ENCODE measurements at regions not wholly inside any gene's neighbourhood (a gene's known extent, or its start where the extent isn't known, plus 50 kb on each side); places are given as distances from the start of the nearest gene placed in this dataset.

DNA sequence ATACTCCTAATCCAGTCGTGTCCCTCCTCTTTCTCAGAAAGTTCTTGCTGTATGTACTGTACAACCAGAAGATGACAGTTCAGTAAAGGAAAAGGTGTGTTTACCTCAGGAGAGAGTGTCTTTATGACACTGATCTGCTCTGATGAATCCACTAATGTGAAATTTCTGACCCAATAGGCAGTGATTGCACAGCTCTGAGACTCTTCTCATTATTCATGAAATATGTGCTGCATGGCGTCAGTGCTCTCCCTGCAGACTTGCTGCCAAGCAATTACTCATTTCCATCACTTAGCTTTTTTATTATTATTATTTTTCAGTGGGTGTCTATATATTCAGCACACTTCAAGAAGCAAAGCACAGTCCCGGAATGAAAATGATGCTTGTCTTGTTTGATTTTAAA lies 389.0 kb downstream of the RASEF start:
- no peak for DNase-seq

GRCh38 chr9:82675102-82675501 lies 387.8 kb downstream of the RASEF start:
- no peak for DNase-seq

DNA sequence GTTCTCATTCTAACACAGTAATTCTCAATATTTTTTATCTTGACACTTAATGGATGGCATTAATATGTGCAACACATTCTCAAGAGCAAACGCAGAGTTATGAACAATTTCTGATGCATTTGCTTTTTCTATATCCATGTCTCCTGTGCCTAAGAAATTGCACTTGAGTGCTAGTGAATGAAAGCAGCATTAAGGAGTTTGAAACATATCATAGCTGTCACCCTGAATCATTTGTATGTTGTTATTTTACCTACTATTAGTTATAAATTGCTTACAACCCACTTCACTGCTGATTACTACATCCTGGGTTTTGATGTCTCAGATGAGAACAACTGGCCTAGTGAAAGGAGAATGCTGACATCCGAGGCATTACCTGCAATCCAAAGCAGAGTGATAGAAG lies 387.3 kb downstream of the RASEF start:
- no peak for DNase-seq

DNA sequence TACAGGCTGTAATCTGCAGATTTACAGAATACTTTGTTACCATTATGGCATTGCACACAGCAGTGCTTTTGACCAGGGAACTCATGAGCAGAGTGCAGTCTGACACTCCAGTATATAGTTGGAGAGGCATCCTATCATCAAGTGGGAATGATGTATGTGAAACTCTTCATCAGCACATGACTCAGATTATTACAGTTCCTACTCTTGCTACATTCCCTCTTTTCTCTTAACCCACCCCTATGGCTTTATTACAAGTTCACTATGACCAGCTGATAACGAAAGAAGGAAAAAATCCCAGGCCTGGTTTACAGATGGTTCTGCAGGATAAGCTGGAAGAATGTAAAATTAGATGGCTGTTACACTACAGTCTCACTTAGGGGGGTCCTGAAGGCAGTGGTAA lies 385.9 kb downstream of the RASEF start:
- DNase-seq, result no peak

- no peak for DNase-seq
Measured at GRCh38 chr9:82679472-82679871, 383.5 kb downstream of the RASEF start.

- no peak for DNase-seq
Measured at GRCh38 chr9:82680179-82680935, 382.6 kb downstream of the RASEF start.

- DNase-seq, result no peak
Measured at GRCh38 chr9:82681809-82682208, 381.1 kb downstream of the RASEF start.

- no peak for DNase-seq
Measured at GRCh38 chr9:82682431-82682830, 380.5 kb downstream of the RASEF start.

- DNase-seq, result no peak
Measured at GRCh38 chr9:82695704-82696103, 367.2 kb downstream of the RASEF start.

DNA sequence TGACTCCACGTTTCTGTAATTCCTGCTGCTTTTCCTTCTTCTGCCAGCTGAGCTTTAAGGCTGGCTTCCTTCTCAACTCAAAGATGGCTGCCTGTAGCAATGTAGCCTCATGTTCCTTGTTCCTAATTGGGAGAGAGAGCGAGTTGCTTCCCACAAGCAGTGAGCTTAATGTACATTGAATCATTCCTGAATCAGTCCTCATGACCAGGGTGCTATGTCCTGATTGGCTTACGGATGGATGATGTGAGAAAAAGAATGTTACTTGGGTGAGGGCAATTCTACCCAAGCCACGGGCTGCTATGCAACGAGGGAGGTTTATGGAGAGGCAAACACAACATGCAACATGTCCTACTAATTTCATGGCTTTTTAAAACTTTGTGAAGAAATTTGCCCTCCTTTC lies 356.2 kb downstream of the RASEF start:
- no peak for DNase-seq

- no peak for DNase-seq
Measured at GRCh38 chr9:82716821-82717220, 346.1 kb downstream of the RASEF start.

- no peak for DNase-seq
Measured at GRCh38 chr9:82720515-82720914, 342.4 kb downstream of the RASEF start.

DNA sequence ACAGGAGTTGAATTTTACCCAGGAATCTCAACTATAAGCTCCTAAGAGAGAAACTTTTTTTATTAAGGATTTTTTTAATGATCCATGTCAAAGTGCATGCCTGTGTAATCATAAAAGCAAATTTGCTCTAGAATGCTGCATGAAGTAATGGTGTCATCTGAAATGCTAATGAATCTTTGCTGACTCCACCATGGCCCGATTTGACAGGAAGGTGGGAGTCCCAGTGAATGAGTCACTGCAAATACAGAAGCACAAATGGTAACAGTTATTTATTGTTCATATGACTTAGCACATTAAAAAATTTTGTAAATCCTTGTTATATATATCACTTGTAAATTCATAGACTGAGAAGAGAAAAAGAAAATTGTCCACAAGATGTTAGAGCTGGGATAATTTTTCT lies 341.3 kb downstream of the RASEF start:
- DNase-seq, result no peak

DNA sequence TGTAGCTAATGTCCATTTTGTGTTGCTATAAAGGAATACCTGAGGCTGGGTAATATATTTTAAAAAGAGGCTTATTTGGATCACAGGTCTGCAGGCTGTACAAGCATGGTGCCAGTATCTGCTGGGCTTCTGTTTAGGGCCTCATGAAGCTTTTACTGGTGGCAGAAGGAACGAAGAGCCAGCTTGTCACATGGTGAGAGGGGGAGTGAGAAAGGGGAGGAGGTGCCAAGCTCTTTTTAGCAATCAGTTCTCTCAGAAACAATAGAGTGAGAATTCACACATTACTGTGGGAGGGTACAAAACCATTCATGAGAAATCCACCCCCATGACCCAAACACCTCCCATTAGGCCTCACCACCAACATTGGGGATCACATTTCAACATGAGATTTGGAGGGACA lies 340.9 kb downstream of the RASEF start:
- no peak for DNase-seq

- DNase-seq, result no peak
Measured at GRCh38 chr9:82722561-82722960, 340.4 kb downstream of the RASEF start.

GRCh38 chr9:82726424-82727276 lies 336.3 kb downstream of the RASEF start:
- DNase-seq, result no peak

- DNase-seq, result no peak
Measured at GRCh38 chr9:82729141-82729540, 333.8 kb downstream of the RASEF start.

DNA sequence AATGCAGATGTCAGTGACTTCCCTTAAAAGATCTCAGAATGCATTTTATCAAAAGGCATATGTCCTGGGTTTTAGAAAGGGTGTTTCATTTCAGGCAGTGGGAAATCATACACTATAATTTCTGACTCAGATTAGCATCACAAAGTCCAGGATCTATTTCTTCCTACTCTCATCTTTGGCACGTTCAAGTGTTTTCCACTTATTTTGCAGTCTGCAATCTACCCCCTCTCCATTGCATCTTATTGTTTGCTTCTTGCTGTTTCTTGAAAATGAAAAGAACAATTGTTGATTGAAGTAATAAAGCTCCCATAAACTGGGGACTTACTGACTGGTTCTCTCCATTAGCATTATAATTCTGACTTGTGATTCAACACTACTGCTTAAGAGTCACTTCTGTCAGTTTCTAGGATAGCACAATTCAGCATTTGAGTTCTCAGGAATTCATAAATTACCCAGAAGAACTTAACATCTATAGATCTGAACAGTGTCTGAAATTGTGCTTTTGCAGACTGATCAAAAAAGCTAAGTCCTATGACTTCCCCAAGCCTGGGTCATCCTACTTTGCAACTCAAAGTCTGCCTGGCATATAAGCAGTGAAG lies 332.9 kb downstream of the RASEF start:
- no peak for DNase-seq

DNA sequence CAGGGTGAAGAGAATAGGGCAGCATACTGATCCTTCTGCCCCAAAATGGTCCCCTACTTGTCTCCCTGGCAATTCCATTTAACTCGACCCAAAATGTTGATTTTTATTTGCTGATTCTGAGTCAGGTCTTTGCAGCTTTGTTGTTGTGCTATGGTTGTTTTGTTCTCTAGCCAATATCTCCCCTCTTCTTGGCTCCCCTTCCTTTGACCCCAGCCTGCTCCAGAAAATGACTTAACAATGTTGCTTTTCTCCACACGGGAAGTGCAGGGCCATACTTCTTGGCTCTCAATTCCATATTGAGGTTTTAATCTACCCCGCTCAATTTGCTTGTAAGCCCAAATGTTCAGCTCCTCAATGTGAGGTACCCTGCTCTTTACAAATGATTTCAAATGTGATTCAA lies 330.0 kb downstream of the RASEF start:
- peak; percentile 47 for DNase-seq

GRCh38 chr9:82736126-82736525 lies 326.8 kb downstream of the RASEF start:
- DNase-seq, result no peak

DNA sequence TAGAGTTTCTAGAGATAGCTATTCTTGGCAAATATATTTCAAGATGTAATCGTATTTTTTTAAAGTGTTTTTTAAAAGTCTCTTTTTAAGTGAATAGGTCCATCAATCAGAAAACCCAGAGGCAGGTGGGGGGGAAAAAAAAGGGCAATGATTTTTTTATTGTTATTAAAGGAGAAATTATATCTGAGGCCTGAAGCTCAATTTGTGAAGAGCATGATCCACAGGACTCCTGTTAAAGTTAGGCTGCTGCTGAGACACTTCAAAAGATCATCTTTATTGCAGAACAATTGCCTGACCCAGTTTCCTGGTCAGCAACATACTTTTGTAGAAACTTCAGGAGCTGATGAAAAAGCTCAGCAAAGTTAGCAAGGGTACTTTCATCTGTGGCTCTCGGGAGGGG lies 326.2 kb downstream of the RASEF start:
- DNase-seq, result no peak

- no peak for DNase-seq
Measured at GRCh38 chr9:82745919-82746318, 317.0 kb downstream of the RASEF start.

DNA sequence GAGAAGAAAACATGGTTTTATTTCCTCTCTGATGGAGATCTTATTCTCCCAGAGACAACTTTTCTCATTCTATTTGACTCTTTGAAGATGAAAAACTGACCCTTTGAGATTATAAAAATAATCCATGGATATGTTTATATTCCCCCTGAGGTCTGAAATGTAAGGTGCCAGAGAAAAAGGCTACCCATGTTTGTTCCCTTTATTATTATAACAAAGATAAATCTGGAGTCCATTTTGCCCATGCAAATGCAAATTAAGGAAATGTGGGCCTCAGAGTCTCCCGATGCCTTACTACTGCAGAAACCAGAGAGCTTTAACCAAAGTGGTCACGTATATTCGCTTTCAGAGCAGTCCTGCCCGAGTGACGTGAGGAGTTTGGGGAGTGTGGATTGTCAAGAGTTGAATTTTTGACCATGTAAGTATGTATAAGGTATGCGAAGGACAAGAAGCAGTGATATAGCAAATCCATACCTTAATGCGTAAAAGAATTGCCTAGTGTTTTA lies 312.5 kb downstream of the RASEF start:
- DNase-seq, result no peak

- no peak for DNase-seq
Measured at GRCh38 chr9:82757924-82758323, 305.0 kb downstream of the RASEF start.
